ENCODE measurements at regions not wholly inside any gene's neighbourhood (a gene's known extent, or its start where the extent isn't known, plus 50 kb on each side); places are given as distances from the start of the nearest gene placed in this dataset.

GRCh38 chr3:182382112-182382857 is 411.0 kb upstream of the ATP11B start:
- DNase-seq (ENCODE audit: low spot score): no peak
- TF ChIP-seq JUND (IDR thresholded peaks at IDR 0.05) (no peak), RXRA (IDR thresholded peaks at IDR 0.05) (no peak), SP1 (IDR thresholded peaks at IDR 0.05) (no peak), REST (IDR thresholded peaks at IDR 0.05) (no peak), CTCF (IDR thresholded peaks at IDR 0.05; ENCODE audit: low read depth, low read length, missing input control) (no peak), MAX (IDR thresholded peaks at IDR 0.05) (no peak), NR2F2 (IDR thresholded peaks at IDR 0.05) (no peak), YY1 (IDR thresholded peaks at IDR 0.05) (no peak), ZBTB33 (IDR thresholded peaks at IDR 0.05) (no peak), HNF4A (conservative IDR thresholded peaks at IDR 0.05) (no peak)
- no peak overlapping the region for H3K9ac ChIP-seq (ENCODE audit: low read depth in 1 of 2, low read length in 2 of 2)
- peaks cover 0 to 4% (median 0%) of the 10 kb centered on the region in 4 donors for H3K27me3 ChIP-seq (ENCODE audit: control insufficient read depth in 4 of 4, insufficient read depth in 4 of 4, low read length in 3 of 4)
- no peak overlapping the region for H3K4me3 ChIP-seq (ENCODE audit: low read depth in 1 of 3, low read length in 3 of 3)
- H3K27ac ChIP-seq (ENCODE audit: low read depth in 1 of 2, low read length in 2 of 2): no peak overlapping the region
- H3K36me3 ChIP-seq (ENCODE audit: control insufficient read depth in 4 of 4, insufficient read depth in 3 of 4, low read depth in 1 of 4, low read length in 3 of 4): no peaks in the 10 kb centered on the region
- H3K4me1 ChIP-seq (ENCODE audit: control insufficient read depth in 4 of 4, insufficient read depth in 4 of 4, low read length in 3 of 4): no peaks in the 10 kb centered on the region
- no peaks in the 10 kb centered on the region for H3K9me3 ChIP-seq (ENCODE audit: control insufficient read depth in 4 of 4, low read length in 3 of 4)
- WGBS: 77% methylated on average over 4 of the region's 4 CpGs

- DNase-seq (ENCODE audit: low spot score): no peak
- H3K9ac ChIP-seq (ENCODE audit: low read depth in 1 of 2, low read length in 2 of 2): no peak overlapping the region
- H3K4me3 ChIP-seq (ENCODE audit: low read depth in 1 of 3, low read length in 3 of 3): no peak overlapping the region
- no peaks in the 10 kb centered on the region for H3K4me1 ChIP-seq (ENCODE audit: control insufficient read depth in 4 of 4, insufficient read depth in 4 of 4, low read length in 3 of 4)
- H3K27ac ChIP-seq (ENCODE audit: low read depth in 1 of 2, low read length in 2 of 2): no peak overlapping the region
- WGBS: 61% methylated on average over 5 of the region's 5 CpGs
- H3K9me3 ChIP-seq (ENCODE audit: control insufficient read depth in 4 of 4, low read length in 3 of 4): no peaks in the 10 kb centered on the region
- H3K36me3 ChIP-seq (ENCODE audit: control insufficient read depth in 4 of 4, insufficient read depth in 3 of 4, low read depth in 1 of 4, low read length in 3 of 4): no peaks in the 10 kb centered on the region
- peaks cover 0 to 4% (median 0%) of the 10 kb centered on the region in 4 donors for H3K27me3 ChIP-seq (ENCODE audit: control insufficient read depth in 4 of 4, insufficient read depth in 4 of 4, low read length in 3 of 4)
- TF ChIP-seq CTCF (IDR thresholded peaks at IDR 0.05; ENCODE audit: low read depth, low read length, missing input control) (no peak), FOXA2 (IDR thresholded peaks at IDR 0.05) (no peak), REST (IDR thresholded peaks at IDR 0.05) (no peak), NR2F2 (IDR thresholded peaks at IDR 0.05) (no peak), FOXA1 (IDR thresholded peaks at IDR 0.05) (no peak), HNF4A (conservative IDR thresholded peaks at IDR 0.05) (no peak), EGR1 (IDR thresholded peaks at IDR 0.05; ENCODE audit: low read depth in 2 of 2) (no peak), RAD21 (IDR thresholded peaks at IDR 0.05) (no peak), YY1 (IDR thresholded peaks at IDR 0.05) (no peak), ZBTB33 (IDR thresholded peaks at IDR 0.05) (no peak), JUND (IDR thresholded peaks at IDR 0.05) (no peak)
Observed at GRCh38 chr3:182384221-182384620, 409.1 kb upstream of the ATP11B start.
